ENCODE measurements at regions not wholly inside any gene's neighbourhood (a gene's known extent, or its start where the extent isn't known, plus 50 kb on each side); places are given as distances from the start of the nearest gene placed in this dataset.

- H3K9me3 Mint-ChIP-seq (ENCODE audit: low read depth, unreplicated experiment): no peaks in the 10 kb centered on the region
Observed at GRCh38 chr2:76027761-76028160, 317.0 kb upstream of the GCFC2 start.

GRCh38 chr2:76019128-76019527 is 308.4 kb upstream of the GCFC2 start:
- H3K4me1 Mint-ChIP-seq (ENCODE audit: low read depth, unreplicated experiment): no peaks in the 10 kb centered on the region
- no peak for DNase-seq
- BruUV-seq (replicated peaks): no TSS peak
- H3K27me3 Mint-ChIP-seq (ENCODE audit: unreplicated experiment): no peaks in the 10 kb centered on the region
- no peaks in the 10 kb centered on the region for H3K36me3 Mint-ChIP-seq (ENCODE audit: insufficient read depth, unreplicated experiment)
- H3K27ac Mint-ChIP-seq (ENCODE audit: unreplicated experiment): no peak overlapping the region
- H3K9me3 Mint-ChIP-seq (ENCODE audit: low read depth, unreplicated experiment): peaks cover 19% of the 10 kb centered on the region
- no peak overlapping the region for H3K4me3 Mint-ChIP-seq (ENCODE audit: low read depth, unreplicated experiment)
- CTCF ChIA-PET: no interaction called here
- no peak for TF ChIP-seq CTCF (IDR thresholded peaks at IDR 0.05; ENCODE audit: unreplicated experiment)
- intact Hi-C loops (cut with micrococcal nuclease; ENCODE audit: unreplicated experiment): no loop called here

More at GRCh38 chr2:76027761-76028160, 317.0 kb upstream of the GCFC2 start:
- Mint-ChIP-seq H3K36me3 (ENCODE audit: insufficient read depth, unreplicated experiment) (no peaks in the 10 kb centered on the region), H3K4me1 (ENCODE audit: low read depth, unreplicated experiment) (no peaks in the 10 kb centered on the region), H3K27ac (ENCODE audit: unreplicated experiment) (no peak overlapping the region), H3K27me3 (ENCODE audit: unreplicated experiment) (no peaks in the 10 kb centered on the region), H3K4me3 (ENCODE audit: low read depth, unreplicated experiment) (no peak overlapping the region)
- CTCF ChIA-PET: no interaction called here
- DNase-seq: no peak
- intact Hi-C loops (cut with micrococcal nuclease; ENCODE audit: unreplicated experiment): no loop called here
- no TSS peak for BruUV-seq (replicated peaks)
- TF ChIP-seq CTCF (IDR thresholded peaks at IDR 0.05; ENCODE audit: unreplicated experiment): no peak

- Mint-ChIP-seq H3K9me3 (ENCODE audit: low read depth, unreplicated experiment) (peaks cover 14% of the 10 kb centered on the region), H3K4me3 (ENCODE audit: low read depth, unreplicated experiment) (no peak overlapping the region), H3K4me1 (ENCODE audit: low read depth, unreplicated experiment) (no peaks in the 10 kb centered on the region), H3K36me3 (ENCODE audit: insufficient read depth, unreplicated experiment) (no peaks in the 10 kb centered on the region), H3K27ac (ENCODE audit: unreplicated experiment) (no peak overlapping the region), H3K27me3 (ENCODE audit: unreplicated experiment) (no peaks in the 10 kb centered on the region)
- DNase-seq: no peak
- intact Hi-C loops (cut with micrococcal nuclease; ENCODE audit: unreplicated experiment): no loop called here
- CTCF ChIA-PET: interaction anchor here (0.5 kb wide), 1 partner anchor 455 kb away, joined by 3 read pairs; no protein-coding TSS in a partner anchor
- BruUV-seq (replicated peaks): no TSS peak
- no peak for TF ChIP-seq CTCF (IDR thresholded peaks at IDR 0.05; ENCODE audit: unreplicated experiment)
Observed at GRCh38 chr2:76009484-76009883, 298.8 kb upstream of the GCFC2 start.

GRCh38 chr2:76008001-76008702 is 297.4 kb upstream of the GCFC2 start:
- no peak overlapping the region for H3K27ac Mint-ChIP-seq (ENCODE audit: unreplicated experiment)
- CTCF ChIA-PET: no interaction called here
- BruUV-seq (replicated peaks): no TSS peak
- intact Hi-C loops (cut with micrococcal nuclease; ENCODE audit: unreplicated experiment): no loop called here
- no peak for DNase-seq
- H3K27me3 Mint-ChIP-seq (ENCODE audit: unreplicated experiment): no peaks in the 10 kb centered on the region
- TF ChIP-seq CTCF (IDR thresholded peaks at IDR 0.05; ENCODE audit: unreplicated experiment): no peak
- H3K4me3 Mint-ChIP-seq (ENCODE audit: low read depth, unreplicated experiment): no peak overlapping the region
- H3K36me3 Mint-ChIP-seq (ENCODE audit: insufficient read depth, unreplicated experiment): no peaks in the 10 kb centered on the region
- peaks cover 13% of the 10 kb centered on the region for H3K9me3 Mint-ChIP-seq (ENCODE audit: low read depth, unreplicated experiment)
- no peaks in the 10 kb centered on the region for H3K4me1 Mint-ChIP-seq (ENCODE audit: low read depth, unreplicated experiment)

All from Calu3 (cell line).